ENCODE measurements at regions not wholly inside any gene's neighbourhood (a gene's known extent, or its start where the extent isn't known, plus 50 kb on each side); places are given as distances from the start of the nearest gene placed in this dataset.

DNA sequence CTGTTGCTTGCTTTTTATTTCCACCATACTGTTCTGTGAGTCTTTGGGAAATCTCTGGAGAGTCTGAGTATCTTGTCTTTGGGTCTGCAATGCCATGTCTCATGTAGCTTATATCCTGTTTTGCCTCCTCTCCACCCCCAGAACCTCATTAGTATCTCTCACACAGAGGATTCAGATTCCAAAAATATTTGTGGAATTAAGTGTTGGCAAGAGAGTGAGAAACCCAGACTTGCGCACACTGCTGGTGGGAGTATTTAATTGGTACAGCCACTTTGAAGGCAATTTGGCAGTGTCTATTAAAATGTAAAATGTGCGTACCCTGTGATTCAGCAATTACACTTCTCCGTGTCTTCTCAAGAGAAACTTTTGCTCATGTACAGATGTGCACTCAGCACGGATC lies 68.6 kb downstream of the ZNF621 start:
- Histone ChIP-seq H2AFZ (ENCODE audit: low read length) (no peak overlapping the region), H3K9ac (ENCODE audit: insufficient read depth, low read length) (no peak overlapping the region), H3K9me3 (ENCODE audit: control insufficient read depth, insufficient read depth, low read depth, low read length) (no peaks in the 10 kb centered on the region), H3K36me3 (ENCODE audit: control insufficient read depth, insufficient read depth, low read length) (no peaks in the 10 kb centered on the region), H3K79me2 (ENCODE audit: control insufficient read depth, insufficient read depth, low read length) (no peaks in the 10 kb centered on the region), H3K4me1 (ENCODE audit: control insufficient read depth, extremely low read depth, insufficient read depth, low read length) (no peaks in the 10 kb centered on the region), H3K4me2 (ENCODE audit: extremely low read depth, insufficient read depth, low read length) (no peak overlapping the region), H3K27me3 (ENCODE audit: control insufficient read depth, insufficient read depth, low read length) (no peaks in the 10 kb centered on the region), H3K4me3 (replicated peaks in 1 of 4; ENCODE audit: control extremely low read depth in 1 of 4, insufficient read depth in 1 of 4, low read depth in 3 of 4, low read length in 4 of 4) (no peak overlapping the region), H3K27ac (ENCODE audit: insufficient read depth, low read length) (no peak overlapping the region), H4K20me1 (ENCODE audit: control insufficient read depth, extremely low read depth, insufficient read depth, low read length) (no peaks in the 10 kb centered on the region)
- DNase-seq (ENCODE audit: low read depth in 2 of 2): peak in 1 of 2 donors; percentile 84
- no peak for TF ChIP-seq EZH2 (IDR thresholded peaks at IDR 0.05; ENCODE audit: low read length, missing control alignments)
- TF ChIP-seq, protein P1, sequence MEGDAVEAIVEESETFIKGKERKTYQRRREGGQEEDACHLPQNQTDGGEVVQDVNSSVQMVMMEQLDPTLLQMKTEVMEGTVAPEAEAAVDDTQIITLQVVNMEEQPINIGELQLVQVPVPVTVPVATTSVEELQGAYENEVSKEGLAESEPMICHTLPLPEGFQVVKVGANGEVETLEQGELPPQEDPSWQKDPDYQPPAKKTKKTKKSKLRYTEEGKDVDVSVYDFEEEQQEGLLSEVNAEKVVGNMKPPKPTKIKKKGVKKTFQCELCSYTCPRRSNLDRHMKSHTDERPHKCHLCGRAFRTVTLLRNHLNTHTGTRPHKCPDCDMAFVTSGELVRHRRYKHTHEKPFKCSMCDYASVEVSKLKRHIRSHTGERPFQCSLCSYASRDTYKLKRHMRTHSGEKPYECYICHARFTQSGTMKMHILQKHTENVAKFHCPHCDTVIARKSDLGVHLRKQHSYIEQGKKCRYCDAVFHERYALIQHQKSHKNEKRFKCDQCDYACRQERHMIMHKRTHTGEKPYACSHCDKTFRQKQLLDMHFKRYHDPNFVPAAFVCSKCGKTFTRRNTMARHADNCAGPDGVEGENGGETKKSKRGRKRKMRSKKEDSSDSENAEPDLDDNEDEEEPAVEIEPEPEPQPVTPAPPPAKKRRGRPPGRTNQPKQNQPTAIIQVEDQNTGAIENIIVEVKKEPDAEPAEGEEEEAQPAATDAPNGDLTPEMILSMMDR (conservative IDR thresholded peaks at IDR 0.05 in 1 of 2, IDR thresholded peaks at IDR 0.05 in 1 of 2; ENCODE audit: low read depth in 1 of 2, low read length in 2 of 2): no peak

DNA sequence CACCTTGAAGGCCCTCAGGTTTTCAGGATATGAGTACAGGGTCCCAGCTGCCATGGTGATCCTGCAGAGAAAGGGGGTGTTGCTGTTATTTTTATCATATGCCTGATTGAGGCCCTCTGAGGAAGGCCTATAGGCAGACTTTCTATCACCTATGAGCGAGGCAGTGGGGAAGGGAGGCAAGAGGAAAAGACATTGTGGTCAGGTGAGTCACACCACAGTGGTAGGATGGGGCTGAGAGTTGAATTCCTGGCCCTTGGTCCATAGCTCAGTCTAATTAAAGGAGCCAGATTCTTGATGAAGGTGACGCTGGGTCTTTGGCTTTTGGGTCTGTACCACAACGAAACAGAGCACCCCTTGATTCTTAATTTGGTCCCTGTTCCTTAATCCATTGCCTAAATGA lies 72.7 kb downstream of the ZNF621 start:
- Histone ChIP-seq H3K27me3 (ENCODE audit: control insufficient read depth, insufficient read depth, low read length) (no peaks in the 10 kb centered on the region), H4K20me1 (ENCODE audit: control insufficient read depth, extremely low read depth, insufficient read depth, low read length) (no peaks in the 10 kb centered on the region), H3K4me3 (replicated peaks in 1 of 4; ENCODE audit: control extremely low read depth in 1 of 4, insufficient read depth in 1 of 4, low read depth in 3 of 4, low read length in 4 of 4) (no peak overlapping the region), H2AFZ (ENCODE audit: low read length) (no peak overlapping the region), H3K9me3 (ENCODE audit: control insufficient read depth, insufficient read depth, low read depth, low read length) (no peaks in the 10 kb centered on the region), H3K79me2 (ENCODE audit: control insufficient read depth, insufficient read depth, low read length) (no peaks in the 10 kb centered on the region), H3K36me3 (ENCODE audit: control insufficient read depth, insufficient read depth, low read length) (no peaks in the 10 kb centered on the region), H3K9ac (ENCODE audit: insufficient read depth, low read length) (no peak overlapping the region), H3K4me2 (ENCODE audit: extremely low read depth, insufficient read depth, low read length) (no peak overlapping the region), H3K4me1 (ENCODE audit: control insufficient read depth, extremely low read depth, insufficient read depth, low read length) (no peaks in the 10 kb centered on the region), H3K27ac (ENCODE audit: insufficient read depth, low read length) (no peak overlapping the region)
- DNase-seq (ENCODE audit: low read depth in 2 of 2): peak in 1 of 2 donors; percentile 73
- no peak for TF ChIP-seq EZH2 (IDR thresholded peaks at IDR 0.05; ENCODE audit: low read length, missing control alignments)
- TF ChIP-seq, protein P1 (conservative IDR thresholded peaks at IDR 0.05 in 1 of 2, IDR thresholded peaks at IDR 0.05 in 1 of 2; ENCODE audit: low read depth in 1 of 2, low read length in 2 of 2): no peak

DNA sequence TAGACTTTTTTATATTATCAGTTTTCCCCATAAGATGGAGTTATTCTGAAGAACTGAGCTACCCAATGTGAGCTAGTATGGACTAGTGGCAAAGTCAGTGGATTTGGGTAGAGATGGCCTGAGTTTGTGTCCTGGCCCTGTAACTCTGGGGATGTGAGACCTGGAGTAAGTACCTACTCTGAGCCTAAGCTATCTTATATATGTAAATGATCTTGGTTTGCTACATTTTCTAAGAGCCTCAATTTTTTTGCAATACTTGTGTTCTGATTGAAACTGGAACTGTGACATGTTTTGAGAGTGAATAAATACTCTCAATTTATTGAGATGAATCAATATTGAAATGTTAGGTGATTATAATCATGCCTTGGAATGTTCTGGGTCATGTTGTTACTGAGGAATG lies 73.6 kb downstream of the ZNF621 start:
- H3K27ac ChIP-seq (ENCODE audit: insufficient read depth, low read length): no peak overlapping the region
- no peaks in the 10 kb centered on the region for H3K36me3 ChIP-seq (ENCODE audit: control insufficient read depth, insufficient read depth, low read length)
- H3K4me2 ChIP-seq (ENCODE audit: extremely low read depth, insufficient read depth, low read length): no peak overlapping the region
- H3K27me3 ChIP-seq (ENCODE audit: control insufficient read depth, insufficient read depth, low read length): no peaks in the 10 kb centered on the region
- H3K79me2 ChIP-seq (ENCODE audit: control insufficient read depth, insufficient read depth, low read length): no peaks in the 10 kb centered on the region
- H3K4me1 ChIP-seq (ENCODE audit: control insufficient read depth, extremely low read depth, insufficient read depth, low read length): no peaks in the 10 kb centered on the region
- H4K20me1 ChIP-seq (ENCODE audit: control insufficient read depth, extremely low read depth, insufficient read depth, low read length): no peaks in the 10 kb centered on the region
- no peak overlapping the region for H3K4me3 ChIP-seq (replicated peaks in 1 of 4; ENCODE audit: control extremely low read depth in 1 of 4, insufficient read depth in 1 of 4, low read depth in 3 of 4, low read length in 4 of 4)
- no peak overlapping the region for H2AFZ ChIP-seq (ENCODE audit: low read length)
- no peak overlapping the region for H3K9ac ChIP-seq (ENCODE audit: insufficient read depth, low read length)
- no peak for TF ChIP-seq EZH2 (IDR thresholded peaks at IDR 0.05; ENCODE audit: low read length, missing control alignments)
- TF ChIP-seq, protein P1 (conservative IDR thresholded peaks at IDR 0.05 in 1 of 2, IDR thresholded peaks at IDR 0.05 in 1 of 2; ENCODE audit: low read depth in 1 of 2, low read length in 2 of 2): no peak
- no peak for DNase-seq (ENCODE audit: low read depth in 2 of 2)
- no peaks in the 10 kb centered on the region for H3K9me3 ChIP-seq (ENCODE audit: control insufficient read depth, insufficient read depth, low read depth, low read length)

All from fibroblast of lung (primary cell).